Large intestine (tissue), 3 donors: ENCODE measurements at regions not wholly inside any gene's neighbourhood (a gene's known extent, or its start where the extent isn't known, plus 50 kb on each side); places are given as distances from the start of the nearest gene placed in this dataset.

Experiments used
- DNase-seq, 2 donors: peaks; one replicate each; pipeline versions ENCODE4 v3.0.0 to v3.0.0-alpha.2; 2013
- H3K27ac ChIP-seq: one replicate; pipeline ENCODE4 v1.5.1; 2013; ENCODE audit warnings: low read length
- H3K27me3 ChIP-seq: 2 replicates; pipeline ENCODE4 v1.6.1; 2013; ENCODE audit warnings: low read length; ENCODE audit not compliant: control insufficient read depth, insufficient read depth
- H3K36me3 ChIP-seq: 2 replicates; pipeline ENCODE4 v1.6.1; 2013; ENCODE audit warnings: low read length; ENCODE audit not compliant: control insufficient read depth, insufficient read depth
- H3K4me1 ChIP-seq: one replicate; pipeline ENCODE4 v1.6.1; 2013; ENCODE audit warnings: low read length; ENCODE audit not compliant: control insufficient read depth, insufficient read depth
- H3K4me3 ChIP-seq: one replicate; pipeline ENCODE4 v1.5.1; 2013; ENCODE audit warnings: low read length
- H3K9me3 ChIP-seq: one replicate; pipeline ENCODE4 v1.6.1; 2013; ENCODE audit warnings: mild to moderate bottlenecking, low read depth, low read length, moderate library complexity; ENCODE audit not compliant: control insufficient read depth
- WGBS: methylation state at CpG from one replicate; pipeline ENCODE4 v1.1.5; 2013; ENCODE audit warnings: low lambda C conversion rate; ENCODE audit not compliant: insufficient coverage; 5-methylcytosine and 5-hydroxymethylcytosine counted together

GRCh38 chr18:64332835-64333234 is 183.9 kb upstream of the LINC00305 start:
- Histone ChIP-seq H3K27me3 (no peaks in the 10 kb centered on the region), H3K4me1 (no peaks in the 10 kb centered on the region), H3K27ac (no peak overlapping the region), H3K36me3 (no peaks in the 10 kb centered on the region), H3K4me3 (no peak overlapping the region), H3K9me3 (no peaks in the 10 kb centered on the region)
- DNase-seq: no peak
- 100% methylated on average over 1 of the region's 6 CpGs for WGBS

- H3K4me1 ChIP-seq: no peaks in the 10 kb centered on the region
- no peak overlapping the region for H3K4me3 ChIP-seq
- no CpG with 5 or more reads among the region's 1 CpG for WGBS
- no peak overlapping the region for H3K27ac ChIP-seq
- no peak for DNase-seq
- H3K36me3 ChIP-seq: no peaks in the 10 kb centered on the region
- H3K9me3 ChIP-seq: no peaks in the 10 kb centered on the region
- H3K27me3 ChIP-seq: no peaks in the 10 kb centered on the region
Observed at GRCh38 chr18:64331419-64331818, 182.5 kb upstream of the LINC00305 start.

DNA sequence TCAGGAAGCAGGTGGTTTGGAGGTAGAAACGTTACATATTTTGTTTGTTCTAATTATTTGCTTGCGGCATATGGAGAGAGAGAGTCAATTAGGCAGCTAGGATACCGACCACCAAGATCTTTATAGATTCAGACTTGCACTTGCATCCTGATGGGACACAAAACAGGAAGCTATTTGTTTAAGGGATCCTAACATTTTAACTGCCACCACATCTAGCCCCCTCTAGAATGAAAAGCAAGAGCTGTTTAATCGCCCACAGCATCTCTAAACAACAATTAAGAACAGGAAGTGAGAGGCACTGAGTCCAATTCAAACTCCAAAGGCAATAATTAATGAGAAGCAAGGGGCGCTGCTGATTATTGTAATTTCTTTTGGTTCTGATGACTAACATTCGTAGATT is 182.0 kb upstream of the LINC00305 start:
- no peaks in the 10 kb centered on the region for H3K9me3 ChIP-seq
- no peak for DNase-seq
- H3K27me3 ChIP-seq: no peaks in the 10 kb centered on the region
- H3K36me3 ChIP-seq: no peaks in the 10 kb centered on the region
- no peak overlapping the region for H3K4me3 ChIP-seq
- 100% methylated on average over 2 of the region's 6 CpGs for WGBS
- H3K27ac ChIP-seq: no peak overlapping the region
- no peaks in the 10 kb centered on the region for H3K4me1 ChIP-seq

DNA sequence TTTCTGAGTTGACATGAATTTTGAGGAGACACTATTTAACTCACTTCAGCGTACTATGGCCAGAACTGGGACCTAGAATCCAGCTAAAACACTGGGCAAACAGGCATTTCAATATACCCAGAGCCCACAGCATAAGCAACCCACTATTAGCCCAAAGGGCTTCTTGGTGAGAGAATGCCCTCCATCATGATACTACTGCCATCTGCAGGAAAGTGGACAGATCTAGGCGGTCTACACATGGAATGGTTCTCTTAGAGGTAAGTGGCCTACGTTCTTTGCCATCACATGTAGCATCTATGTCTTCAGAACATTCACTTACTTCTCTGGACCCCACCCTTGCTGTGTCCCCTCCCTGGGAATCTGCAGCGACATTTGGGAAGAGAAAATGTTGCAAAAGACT is 181.3 kb upstream of the LINC00305 start:
- H3K9me3 ChIP-seq: no peaks in the 10 kb centered on the region
- no CpG with 5 or more reads among the region's 4 CpGs for WGBS
- DNase-seq: peak; percentile 16 to 17
- H3K36me3 ChIP-seq: no peaks in the 10 kb centered on the region
- no peaks in the 10 kb centered on the region for H3K4me1 ChIP-seq
- no peak overlapping the region for H3K27ac ChIP-seq
- no peak overlapping the region for H3K4me3 ChIP-seq
- H3K27me3 ChIP-seq: no peaks in the 10 kb centered on the region

DNA sequence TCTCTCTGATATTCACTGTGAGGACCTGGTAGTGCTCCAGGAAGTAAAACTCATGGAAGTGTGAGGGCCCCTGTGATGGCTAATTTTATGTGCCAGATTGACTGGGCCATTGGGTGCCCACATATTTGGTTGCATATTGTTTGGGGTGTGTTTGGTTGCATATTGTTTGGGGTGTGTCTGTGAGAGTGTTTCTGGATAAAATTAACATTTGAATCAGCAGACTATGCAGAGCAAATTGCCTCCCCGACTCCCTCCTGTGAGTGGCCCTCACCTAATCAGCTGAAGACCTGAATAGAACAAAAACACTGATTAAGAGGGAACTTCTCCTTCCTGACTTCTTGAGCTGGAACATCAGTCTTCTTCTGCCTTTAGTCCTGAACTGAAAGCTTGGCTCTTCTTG is 173.3 kb upstream of the LINC00305 start:
- WGBS: no CpG with 5 or more reads among the region's 1 CpG
- DNase-seq: no peak
- no peak overlapping the region for H3K4me3 ChIP-seq
- no peaks in the 10 kb centered on the region for H3K36me3 ChIP-seq
- H3K27me3 ChIP-seq: no peaks in the 10 kb centered on the region
- no peak overlapping the region for H3K27ac ChIP-seq
- H3K9me3 ChIP-seq: peaks cover 4% of the 10 kb centered on the region
- H3K4me1 ChIP-seq: no peaks in the 10 kb centered on the region

- Histone ChIP-seq H3K27ac (no peak overlapping the region), H3K4me3 (no peak overlapping the region), H3K4me1 (no peaks in the 10 kb centered on the region), H3K36me3 (no peaks in the 10 kb centered on the region), H3K9me3 (peaks cover 4% of the 10 kb centered on the region), H3K27me3 (no peaks in the 10 kb centered on the region)
- WGBS: 100% methylated on average over 1 of the region's 1 CpG
- no peak for DNase-seq
Observed at GRCh38 chr18:64318547-64318946, 169.7 kb upstream of the LINC00305 start.

DNA sequence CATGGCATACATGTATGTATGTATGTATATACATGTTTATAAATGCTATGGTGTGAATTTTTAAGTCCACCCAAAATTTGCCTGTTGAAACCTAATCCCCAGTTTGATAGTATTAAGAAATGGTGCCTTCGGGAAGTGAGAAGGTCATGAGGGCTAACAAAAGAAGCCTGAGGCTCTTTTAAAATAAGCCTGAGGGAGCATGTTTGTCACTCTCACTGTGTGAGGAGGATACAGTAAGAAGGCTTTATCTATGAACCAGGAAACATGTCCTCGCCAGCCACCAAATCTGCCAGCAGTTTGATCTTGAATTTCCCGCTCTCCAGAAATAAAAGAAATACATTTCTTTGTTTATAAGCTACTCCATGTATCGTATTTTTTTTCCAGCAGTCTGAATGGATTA is 163.0 kb upstream of the LINC00305 start:
- Histone ChIP-seq H3K4me1 (no peaks in the 10 kb centered on the region), H3K27ac (no peak overlapping the region), H3K36me3 (no peaks in the 10 kb centered on the region), H3K9me3 (no peaks in the 10 kb centered on the region), H3K4me3 (no peak overlapping the region), H3K27me3 (no peaks in the 10 kb centered on the region)
- DNase-seq: no peak
- 100% methylated on average over 1 of the region's 4 CpGs for WGBS

GRCh38 chr18:64295839-64296238 is 147.0 kb upstream of the LINC00305 start:
- no CpG with 5 or more reads among the region's 6 CpGs for WGBS
- Histone ChIP-seq H3K9me3 (no peaks in the 10 kb centered on the region), H3K27me3 (no peaks in the 10 kb centered on the region), H3K4me1 (no peaks in the 10 kb centered on the region), H3K36me3 (no peaks in the 10 kb centered on the region), H3K4me3 (no peak overlapping the region), H3K27ac (no peak overlapping the region)
- no peak for DNase-seq

GRCh38 chr18:64294967-64295366 is 146.1 kb upstream of the LINC00305 start:
- Histone ChIP-seq H3K36me3 (no peaks in the 10 kb centered on the region), H3K27ac (no peak overlapping the region), H3K27me3 (no peaks in the 10 kb centered on the region), H3K9me3 (no peaks in the 10 kb centered on the region), H3K4me3 (no peak overlapping the region), H3K4me1 (no peaks in the 10 kb centered on the region)
- WGBS: 100% methylated on average over 1 of the region's 4 CpGs
- DNase-seq: no peak

DNA sequence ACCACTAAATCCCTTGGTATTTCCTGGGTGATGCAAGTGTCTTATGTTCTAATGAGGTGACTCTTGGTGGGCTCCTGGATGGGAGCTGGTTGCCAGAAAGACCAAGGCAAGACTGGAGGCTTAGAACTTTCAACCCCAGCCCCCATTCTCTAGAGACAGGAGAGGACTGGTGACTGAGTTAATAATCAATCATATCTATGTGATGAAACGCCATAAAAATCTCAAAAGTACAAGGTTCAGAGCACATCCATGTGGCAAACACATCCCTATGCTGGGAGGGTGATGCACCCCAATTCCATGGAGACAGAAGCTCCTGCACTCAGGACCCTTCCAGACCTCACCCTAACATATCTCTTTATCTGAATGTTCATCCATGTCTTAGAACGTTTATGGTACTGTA is 139.5 kb upstream of the LINC00305 start:
- 40% methylated on average over 1 of the region's 2 CpGs for WGBS
- H3K36me3 ChIP-seq: no peaks in the 10 kb centered on the region
- peak; percentile 65 to 86 for DNase-seq

GRCh38 chr18:64287926-64288325 is 139.0 kb upstream of the LINC00305 start:
- H3K4me3 ChIP-seq: no peak overlapping the region
- no CpG with 5 or more reads among the region's 4 CpGs for WGBS
- peak overlapping the region; percentile 85 for H3K27ac ChIP-seq
- H3K4me1 ChIP-seq: peaks cover 14% of the 10 kb centered on the region
- H3K27me3 ChIP-seq: no peaks in the 10 kb centered on the region
- H3K36me3 ChIP-seq: no peaks in the 10 kb centered on the region
- DNase-seq: no peak
- peaks cover 16% of the 10 kb centered on the region for H3K9me3 ChIP-seq

More for the DNA sequence above, 139.5 kb upstream of the LINC00305 start:
- H3K4me3 ChIP-seq: no peak overlapping the region
- H3K27ac ChIP-seq: peak overlapping the region; percentile 85
- peaks cover 14% of the 10 kb centered on the region for H3K4me1 ChIP-seq
- H3K27me3 ChIP-seq: no peaks in the 10 kb centered on the region
- peaks cover 16% of the 10 kb centered on the region for H3K9me3 ChIP-seq
